Neural cell (in vitro differentiated cells): ENCODE measurements at regions not wholly inside any gene's neighbourhood (a gene's known extent, or its start where the extent isn't known, plus 50 kb on each side); places are given as distances from the start of the nearest gene placed in this dataset.
"Not testable (repeated sequence)": the region's sequence is repeated elsewhere in the genome, so short reads cannot be mapped to it uniquely, and the experiment has no call there.

Experiments used
- EP300 ChIP-seq: fragments of 450-650 bp; conservative IDR thresholded peaks from 2 replicates; pipeline ENCODE4 v1.6.1; 2014; ENCODE audit warnings: antibody characterized with exemption, mild to moderate bottlenecking, moderate library complexity; ENCODE audit not compliant: poor library complexity, severe bottlenecking
- EZH2 ChIP-seq: fragments of 200-600, 300-800 bp; shearing (Covaris generic), sonication (generic); IDR thresholded peaks from 2 replicates; pipeline ENCODE4 v1.6.1; 2014; ENCODE audit warnings: antibody characterized with exemption, low read length, borderline replicate concordance, mild to moderate bottlenecking; ENCODE audit not compliant: insufficient read depth, poor library complexity, severe bottlenecking
- MXI1 ChIP-seq: fragments of 450-650 bp; conservative IDR thresholded peaks from 2 replicates; pipeline ENCODE4 v1.6.1; 2014; ENCODE audit warnings: antibody characterized with exemption, mild to moderate bottlenecking; ENCODE audit not compliant: poor library complexity, severe bottlenecking
- POLR2AphosphoS5 ChIP-seq: IDR thresholded peaks from 2 replicates; pipeline ENCODE4 v1.6.1; 2012
- RAD21 ChIP-seq: fragments of 450-650 bp; conservative IDR thresholded peaks from 2 replicates; pipeline ENCODE4 v1.6.1; 2014; ENCODE audit warnings: antibody characterized with exemption, mild to moderate bottlenecking, moderate library complexity
- TF ChIP-seq, protein P1 (sequence below): fragments of 450-650 bp; IDR thresholded peaks from 2 replicates; pipeline ENCODE4 v1.5.1; 2014; ENCODE audit warnings: antibody characterized with exemption, mild to moderate bottlenecking, moderate library complexity; ENCODE audit not compliant: poor library complexity, severe bottlenecking
- TF ChIP-seq, protein P2 (sequence below): IDR thresholded peaks from 2 replicates; pipeline ENCODE4 v1.6.1; 2012; ENCODE audit warnings: borderline replicate concordance

DNA sequence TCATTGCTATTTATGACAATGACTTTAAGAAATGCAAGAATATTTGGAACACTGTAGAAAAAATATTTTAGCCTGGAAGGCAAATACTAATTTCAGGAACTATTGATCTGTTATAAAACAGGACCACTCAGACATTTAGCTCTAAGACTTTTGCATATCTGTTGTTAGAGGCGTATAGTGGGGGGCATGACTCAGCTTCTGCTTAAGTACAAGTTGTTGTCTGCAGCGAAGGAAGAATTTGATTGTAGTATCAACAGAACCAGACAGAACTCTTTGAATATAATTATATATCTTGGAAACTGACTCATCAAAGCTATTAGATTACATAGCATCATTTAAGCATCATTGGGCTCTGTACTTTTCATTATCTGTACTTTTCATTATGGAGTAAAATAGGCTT lies 573.8 kb downstream of the SPATA31A6 start:
- TF ChIP-seq, protein P1, sequence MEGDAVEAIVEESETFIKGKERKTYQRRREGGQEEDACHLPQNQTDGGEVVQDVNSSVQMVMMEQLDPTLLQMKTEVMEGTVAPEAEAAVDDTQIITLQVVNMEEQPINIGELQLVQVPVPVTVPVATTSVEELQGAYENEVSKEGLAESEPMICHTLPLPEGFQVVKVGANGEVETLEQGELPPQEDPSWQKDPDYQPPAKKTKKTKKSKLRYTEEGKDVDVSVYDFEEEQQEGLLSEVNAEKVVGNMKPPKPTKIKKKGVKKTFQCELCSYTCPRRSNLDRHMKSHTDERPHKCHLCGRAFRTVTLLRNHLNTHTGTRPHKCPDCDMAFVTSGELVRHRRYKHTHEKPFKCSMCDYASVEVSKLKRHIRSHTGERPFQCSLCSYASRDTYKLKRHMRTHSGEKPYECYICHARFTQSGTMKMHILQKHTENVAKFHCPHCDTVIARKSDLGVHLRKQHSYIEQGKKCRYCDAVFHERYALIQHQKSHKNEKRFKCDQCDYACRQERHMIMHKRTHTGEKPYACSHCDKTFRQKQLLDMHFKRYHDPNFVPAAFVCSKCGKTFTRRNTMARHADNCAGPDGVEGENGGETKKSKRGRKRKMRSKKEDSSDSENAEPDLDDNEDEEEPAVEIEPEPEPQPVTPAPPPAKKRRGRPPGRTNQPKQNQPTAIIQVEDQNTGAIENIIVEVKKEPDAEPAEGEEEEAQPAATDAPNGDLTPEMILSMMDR, result not testable (repeated sequence)
- not testable (repeated sequence) for TF ChIP-seq EP300, RAD21, EZH2, MXI1, POLR2AphosphoS5
- TF ChIP-seq, protein P2, sequence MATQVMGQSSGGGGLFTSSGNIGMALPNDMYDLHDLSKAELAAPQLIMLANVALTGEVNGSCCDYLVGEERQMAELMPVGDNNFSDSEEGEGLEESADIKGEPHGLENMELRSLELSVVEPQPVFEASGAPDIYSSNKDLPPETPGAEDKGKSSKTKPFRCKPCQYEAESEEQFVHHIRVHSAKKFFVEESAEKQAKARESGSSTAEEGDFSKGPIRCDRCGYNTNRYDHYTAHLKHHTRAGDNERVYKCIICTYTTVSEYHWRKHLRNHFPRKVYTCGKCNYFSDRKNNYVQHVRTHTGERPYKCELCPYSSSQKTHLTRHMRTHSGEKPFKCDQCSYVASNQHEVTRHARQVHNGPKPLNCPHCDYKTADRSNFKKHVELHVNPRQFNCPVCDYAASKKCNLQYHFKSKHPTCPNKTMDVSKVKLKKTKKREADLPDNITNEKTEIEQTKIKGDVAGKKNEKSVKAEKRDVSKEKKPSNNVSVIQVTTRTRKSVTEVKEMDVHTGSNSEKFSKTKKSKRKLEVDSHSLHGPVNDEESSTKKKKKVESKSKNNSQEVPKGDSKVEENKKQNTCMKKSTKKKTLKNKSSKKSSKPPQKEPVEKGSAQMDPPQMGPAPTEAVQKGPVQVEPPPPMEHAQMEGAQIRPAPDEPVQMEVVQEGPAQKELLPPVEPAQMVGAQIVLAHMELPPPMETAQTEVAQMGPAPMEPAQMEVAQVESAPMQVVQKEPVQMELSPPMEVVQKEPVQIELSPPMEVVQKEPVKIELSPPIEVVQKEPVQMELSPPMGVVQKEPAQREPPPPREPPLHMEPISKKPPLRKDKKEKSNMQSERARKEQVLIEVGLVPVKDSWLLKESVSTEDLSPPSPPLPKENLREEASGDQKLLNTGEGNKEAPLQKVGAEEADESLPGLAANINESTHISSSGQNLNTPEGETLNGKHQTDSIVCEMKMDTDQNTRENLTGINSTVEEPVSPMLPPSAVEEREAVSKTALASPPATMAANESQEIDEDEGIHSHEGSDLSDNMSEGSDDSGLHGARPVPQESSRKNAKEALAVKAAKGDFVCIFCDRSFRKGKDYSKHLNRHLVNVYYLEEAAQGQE, result not testable (repeated sequence)
